HG02588 (cell line): ENCODE measurements at regions not wholly inside any gene's neighbourhood (a gene's known extent, or its start where the extent isn't known, plus 50 kb on each side); places are given as distances from the start of the nearest gene placed in this dataset.

Source experiments
- ATAC-seq: cut with Tn5 transposase; IDR thresholded peaks from one replicate; pipeline ENCODE4 v1.9.1; 2021; ENCODE audit warnings: mild to moderate bottlenecking, moderate library complexity; ENCODE audit not compliant: unreplicated experiment

DNA sequence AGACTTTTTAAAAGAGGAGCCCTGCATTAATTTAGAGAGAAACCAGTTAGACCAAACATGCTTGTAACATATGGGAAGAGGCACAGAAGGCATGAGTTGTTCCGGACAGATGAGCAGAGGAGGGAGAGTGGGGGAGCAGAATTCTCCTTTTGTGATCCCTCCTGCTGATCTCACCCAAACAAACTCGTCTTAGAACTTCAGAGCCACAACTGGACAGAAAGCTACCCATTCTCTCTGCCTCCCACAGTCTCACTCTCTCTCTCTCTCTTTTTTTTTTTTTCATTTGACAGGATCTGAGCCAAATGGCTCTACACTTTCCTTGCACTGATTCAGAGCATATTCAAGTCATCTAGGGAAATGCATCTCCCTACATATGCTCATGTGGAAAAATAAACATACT, 196.0 kb upstream of the PAPPA start:
- ATAC-seq: no peak

DNA sequence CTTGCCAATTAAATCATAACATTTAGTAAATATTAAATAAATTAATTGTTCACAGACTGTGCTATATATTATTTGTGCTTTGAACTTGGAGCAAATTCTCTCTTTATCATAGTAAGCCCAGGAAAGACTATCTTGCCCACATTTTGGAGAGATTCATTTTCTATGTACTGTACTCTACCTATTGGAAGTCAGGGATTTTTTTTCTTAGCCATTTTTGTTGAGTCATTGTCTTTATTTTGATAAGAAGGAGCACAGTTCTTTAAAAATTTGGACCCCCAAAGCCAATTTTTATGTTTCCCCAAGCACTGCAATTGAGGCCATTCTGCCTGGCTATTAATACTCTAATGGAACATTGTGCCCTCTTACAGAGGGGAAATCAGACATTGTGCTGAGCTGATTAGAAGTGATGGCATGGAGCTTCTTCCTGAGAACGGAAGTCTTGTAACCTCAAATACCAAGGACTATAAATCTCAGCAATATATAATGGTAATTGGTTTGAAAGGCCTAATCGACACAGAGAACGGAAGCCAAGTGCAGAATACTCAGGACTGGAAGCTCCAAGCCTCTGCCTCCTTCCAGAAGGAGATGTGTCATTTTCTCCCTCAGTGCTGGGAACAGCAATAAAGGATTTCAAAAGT, 188.8 kb upstream of the PAPPA start:
- no peak for ATAC-seq

DNA sequence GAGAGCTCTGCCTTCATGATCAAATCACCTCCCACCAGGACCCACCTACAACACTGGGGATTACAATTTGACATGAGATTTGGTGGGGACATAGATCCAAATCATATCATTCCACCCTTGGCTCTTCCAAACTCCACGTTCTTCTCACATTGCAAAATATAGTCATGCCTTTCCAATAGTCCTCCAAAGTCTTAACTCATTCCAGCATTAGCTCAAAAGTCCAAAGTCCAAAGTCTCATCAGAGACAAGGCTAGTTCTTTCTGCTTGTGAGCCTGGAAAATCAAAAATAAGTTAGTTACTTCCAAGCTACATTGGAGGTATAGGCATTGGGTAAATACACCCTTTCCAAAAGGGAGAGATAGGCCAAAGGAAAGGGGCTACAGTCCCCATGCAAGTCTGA, 186.9 kb upstream of the PAPPA start:
- ATAC-seq: no peak

DNA sequence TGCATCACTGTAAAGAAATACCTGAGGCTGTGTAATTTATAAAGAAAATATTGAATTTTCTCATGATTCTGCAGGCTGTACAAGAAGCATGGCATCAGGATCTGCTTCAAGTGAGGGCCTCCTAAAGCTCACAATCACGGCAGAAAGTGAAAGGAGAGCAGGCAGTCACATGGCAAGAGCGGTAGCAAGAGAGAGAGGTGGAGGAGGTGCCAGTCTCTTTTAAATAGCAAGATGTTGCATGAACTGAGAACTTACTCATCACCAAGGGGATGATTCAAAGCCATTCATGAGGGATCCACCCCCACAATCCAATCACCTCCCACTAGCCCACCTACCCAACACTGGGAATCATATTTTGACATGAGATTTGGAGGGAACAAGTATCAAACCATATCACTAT, 184.5 kb upstream of the PAPPA start:
- no peak for ATAC-seq

DNA sequence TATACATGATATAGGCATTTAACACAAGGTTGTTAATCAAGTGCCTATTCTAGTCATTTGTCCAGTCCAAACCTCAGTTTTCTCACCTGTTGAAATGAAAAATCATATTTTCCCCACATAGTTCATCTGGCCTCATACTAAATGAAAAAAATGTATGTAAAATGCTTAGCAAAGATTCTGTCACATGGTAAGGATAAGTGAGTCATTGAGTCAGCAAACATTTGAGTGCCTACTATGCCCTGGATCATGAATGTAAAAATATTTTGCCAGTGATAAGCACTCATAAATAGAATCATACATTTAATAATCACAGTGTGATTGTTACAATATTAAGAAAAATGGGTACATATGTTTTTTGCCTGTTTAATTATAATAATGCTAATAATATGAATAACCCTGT, 181.2 kb upstream of the PAPPA start:
- no peak for ATAC-seq

DNA sequence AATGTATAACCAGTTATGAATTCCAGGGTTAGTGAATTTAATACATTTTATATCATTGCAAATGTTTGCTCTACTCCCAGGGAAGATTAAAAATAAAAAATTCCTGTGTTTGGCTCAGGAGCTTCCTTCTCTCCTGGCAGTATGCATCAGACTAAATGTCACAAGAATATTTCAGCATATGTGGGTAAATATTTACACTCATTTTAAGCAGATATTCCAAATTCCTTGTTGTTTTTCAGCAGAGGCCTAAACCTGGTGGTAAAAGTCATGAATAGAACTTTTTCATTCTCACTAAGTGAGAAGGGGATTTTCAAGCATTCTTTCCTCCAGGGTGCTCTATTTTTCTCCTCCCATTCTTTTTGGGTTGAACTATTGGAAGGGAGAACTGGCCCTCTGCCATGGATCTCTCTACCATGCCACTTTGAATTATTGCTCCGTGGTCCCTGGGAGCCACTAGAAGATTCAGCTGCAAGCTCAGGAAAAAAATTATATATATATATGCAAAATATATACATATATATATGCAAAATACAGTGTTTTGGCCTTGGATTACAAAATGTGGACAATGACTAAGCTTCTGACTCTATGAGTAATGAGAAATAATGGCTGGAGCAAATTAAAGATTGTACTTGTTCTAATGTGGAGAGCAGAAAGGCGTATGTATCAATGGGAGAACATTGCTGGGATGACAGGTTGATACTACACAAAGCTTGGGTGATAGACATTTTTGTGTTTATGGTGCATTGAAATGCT, 180.6 kb upstream of the PAPPA start:
- ATAC-seq: no peak

DNA sequence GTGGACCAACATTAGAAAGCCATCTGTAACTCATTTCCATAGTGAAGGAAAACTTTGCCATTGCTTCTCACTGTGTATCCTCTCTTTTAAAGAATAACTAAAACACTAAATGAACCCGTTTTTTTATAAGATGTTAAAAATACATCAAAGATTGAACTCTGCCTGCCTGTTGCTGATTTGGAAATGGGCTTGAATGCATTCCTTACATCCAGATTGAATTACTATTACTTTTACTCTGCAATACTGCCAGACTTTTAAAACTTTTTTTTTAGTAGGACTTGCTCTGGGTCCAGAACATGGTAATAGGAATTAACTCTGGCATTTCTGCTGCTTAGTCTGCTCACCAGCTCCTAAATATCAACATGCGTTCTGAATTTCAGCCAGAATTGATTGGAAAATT, 176.8 kb upstream of the PAPPA start:
- ATAC-seq: no peak

DNA sequence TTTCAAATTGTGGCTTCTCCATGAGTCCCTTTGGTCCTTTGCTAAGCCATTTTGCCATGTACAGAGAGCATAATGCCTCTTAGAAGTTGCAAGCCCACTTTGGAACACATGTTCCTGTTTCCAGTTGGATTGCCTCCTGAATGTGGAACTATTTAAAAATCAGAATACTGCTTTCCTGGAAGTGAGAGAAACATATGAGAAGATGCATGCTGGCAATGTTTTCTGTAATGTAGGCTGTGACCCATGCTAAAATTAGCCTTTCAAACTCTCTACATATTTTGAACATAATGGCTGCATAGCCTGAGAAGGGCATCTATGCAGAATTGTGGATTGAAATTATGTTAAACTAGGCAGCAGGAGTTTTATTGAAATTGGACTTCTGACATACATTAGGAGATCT, 175.5 kb upstream of the PAPPA start:
- ATAC-seq: no peak

DNA sequence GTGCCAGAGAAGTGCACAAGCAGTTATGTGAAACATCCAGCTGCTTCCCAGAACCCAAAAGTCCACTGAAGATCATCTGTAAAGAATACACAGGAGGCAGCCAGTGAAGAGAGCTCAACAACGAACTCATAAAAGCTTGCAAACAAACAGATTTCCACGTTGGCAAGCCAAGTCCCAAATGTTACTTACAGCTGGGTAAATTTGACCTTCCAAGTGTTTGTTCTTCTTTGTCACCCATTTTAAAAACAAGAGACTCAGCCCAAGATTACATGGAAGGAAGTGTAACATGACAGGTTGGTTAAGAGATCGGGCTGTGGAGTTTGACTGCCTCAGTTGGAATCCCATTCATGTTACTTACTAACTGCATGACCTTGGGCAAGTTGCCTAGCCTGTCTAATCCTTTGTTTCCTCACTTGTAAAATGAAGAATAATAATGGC, 174.9 kb upstream of the PAPPA start:
- no peak for ATAC-seq

DNA sequence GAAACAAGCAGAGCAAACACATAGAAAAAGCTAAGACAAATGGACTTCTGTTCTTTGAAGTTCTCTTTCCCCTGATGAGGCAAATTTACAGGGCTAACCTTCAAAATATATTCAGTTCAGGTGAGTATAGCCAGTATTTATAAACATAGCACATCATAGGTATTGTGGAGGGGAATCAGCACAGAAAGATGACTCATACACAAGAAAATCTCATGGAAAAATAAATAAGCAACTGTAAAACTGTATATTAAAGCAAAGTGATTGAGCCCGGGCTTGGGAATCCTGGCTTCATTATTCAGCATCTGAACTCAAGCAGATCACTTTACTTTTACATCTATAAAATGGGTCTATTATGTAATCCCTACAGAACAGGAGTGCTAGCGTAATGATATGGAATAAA, 173.5 kb upstream of the PAPPA start:
- no peak for ATAC-seq

DNA sequence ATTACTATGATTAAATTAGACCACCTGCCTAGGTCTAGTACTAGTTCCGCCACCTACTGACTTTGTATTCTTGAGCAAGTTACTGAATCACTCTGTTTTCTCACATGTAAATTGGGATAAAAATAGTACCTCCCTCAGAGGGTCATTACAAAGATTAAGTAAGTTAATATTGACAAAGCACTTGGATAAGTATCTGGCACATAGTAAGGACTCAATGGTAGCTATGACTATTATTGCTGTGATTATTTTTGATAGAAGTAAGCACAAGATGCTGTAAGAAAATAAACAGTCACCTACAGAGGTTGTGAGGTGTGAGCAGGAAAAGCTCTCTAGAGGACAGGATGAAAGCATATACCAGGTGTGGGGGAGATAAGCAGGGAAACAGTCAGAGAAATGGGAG, 173.1 kb upstream of the PAPPA start:
- no peak for ATAC-seq

DNA sequence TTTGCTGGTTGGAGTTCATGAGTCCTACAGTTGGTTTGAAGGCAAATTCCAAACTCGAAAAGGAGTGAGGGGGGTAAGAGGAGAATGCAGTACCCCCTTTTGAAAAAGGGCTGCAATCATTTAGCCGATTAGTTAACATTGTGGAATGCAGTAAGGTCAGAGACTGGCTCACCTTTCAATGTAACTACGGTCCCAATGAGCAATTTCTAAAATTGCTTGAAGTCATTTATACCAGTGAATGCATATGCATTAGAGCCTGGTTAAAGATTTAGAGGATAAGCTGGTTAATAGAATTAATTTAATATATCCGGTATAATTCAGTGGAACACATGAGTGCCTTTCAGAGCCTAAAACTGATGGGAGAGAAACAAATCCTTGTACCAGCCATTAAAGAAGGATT, 172.6 kb upstream of the PAPPA start:
- no peak for ATAC-seq

DNA sequence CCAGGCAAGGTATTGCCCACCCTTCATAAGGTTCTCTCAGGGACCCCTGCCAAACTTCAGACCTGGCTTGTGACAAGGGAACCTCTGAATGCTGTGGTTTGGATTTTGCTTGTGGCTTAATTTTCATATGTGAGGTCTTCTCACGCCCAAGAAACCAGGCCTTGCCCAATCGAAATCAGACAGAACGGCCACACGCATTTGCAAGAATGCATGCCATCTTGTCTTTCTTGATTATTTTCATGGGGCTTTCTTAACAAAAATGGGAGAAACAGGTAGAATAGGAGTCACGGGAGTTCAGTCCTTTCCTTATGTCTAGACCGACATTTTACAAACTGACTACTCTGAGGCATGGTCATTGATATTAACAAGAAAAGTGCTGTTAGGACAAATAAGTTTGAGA, 170.2 kb upstream of the PAPPA start:
- ATAC-seq: no peak

DNA sequence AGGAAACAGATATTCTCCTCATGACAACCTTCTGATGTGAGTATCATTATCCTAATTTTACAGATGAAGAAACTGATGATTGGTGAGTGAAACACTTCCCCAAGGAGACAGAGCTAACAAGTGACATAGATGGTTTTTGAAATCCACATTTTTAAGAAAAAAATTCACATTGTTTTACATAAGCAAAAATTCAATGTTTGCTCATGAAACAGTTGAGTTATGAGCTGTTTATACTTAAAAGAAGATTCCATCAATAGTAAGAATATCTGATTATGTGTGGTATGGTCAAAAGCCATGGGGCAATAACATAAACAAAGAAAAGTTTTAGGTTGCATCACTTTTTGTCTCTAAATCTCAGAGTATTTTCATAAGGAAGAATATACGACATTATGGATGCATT, 167.9 kb upstream of the PAPPA start:
- no peak for ATAC-seq

DNA sequence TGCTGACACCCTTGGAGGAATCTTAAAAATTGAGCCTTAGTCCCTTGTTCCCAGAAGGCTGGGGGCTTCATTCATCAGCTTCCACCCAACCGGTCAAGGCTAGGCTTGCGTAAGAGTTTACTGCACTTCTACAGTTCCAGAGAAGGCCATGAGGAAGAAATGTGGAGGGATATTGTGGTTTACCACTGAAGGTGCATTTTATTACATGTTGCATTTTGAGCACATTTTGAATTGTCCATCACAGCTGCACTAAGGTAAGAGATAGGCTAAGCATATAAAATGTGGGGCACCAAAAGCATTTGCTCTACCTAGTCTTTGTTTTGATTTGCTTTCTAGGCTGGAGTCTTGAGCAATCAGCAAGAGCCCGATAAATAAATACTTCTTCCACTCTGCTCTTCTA, 167.1 kb upstream of the PAPPA start:
- no peak for ATAC-seq

DNA sequence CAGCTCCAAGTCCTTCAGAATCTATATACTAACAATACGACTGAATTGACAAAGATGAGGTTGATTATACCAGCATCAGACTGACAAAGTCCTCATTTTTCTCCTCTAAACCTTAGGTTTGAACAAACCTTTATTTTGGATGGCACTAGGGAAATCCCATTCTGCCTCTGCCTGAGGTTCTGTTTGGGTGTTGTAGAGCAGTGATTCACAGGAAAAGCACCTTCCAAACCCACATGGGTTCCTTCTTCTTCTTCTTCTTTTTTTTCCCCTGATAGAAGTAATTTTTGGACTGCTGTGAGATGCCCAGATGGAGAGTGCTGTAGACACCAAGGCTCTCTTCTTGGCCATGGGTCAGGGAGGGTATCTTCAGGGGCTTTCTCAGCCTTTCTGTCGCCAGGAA, 164.9 kb upstream of the PAPPA start:
- ATAC-seq: no peak

DNA sequence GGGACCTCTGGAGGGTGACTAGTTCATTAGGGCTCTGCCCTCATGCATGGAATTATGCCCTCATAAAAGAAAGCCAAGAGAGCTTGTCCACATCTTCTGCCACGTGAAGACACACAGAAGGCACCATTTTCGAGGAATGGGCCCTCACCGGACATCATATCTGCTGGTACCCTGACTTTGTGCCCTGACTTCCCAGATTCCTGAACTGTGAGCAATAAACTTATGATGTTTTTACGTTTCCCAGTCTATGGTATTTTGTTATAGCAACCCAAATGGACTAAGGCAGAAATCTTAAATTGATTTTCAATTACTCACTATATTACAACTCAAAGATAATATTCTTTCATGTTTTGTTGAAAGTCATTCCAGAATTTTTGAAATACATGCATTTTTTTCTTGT, 163.8 kb upstream of the PAPPA start:
- no peak for ATAC-seq

DNA sequence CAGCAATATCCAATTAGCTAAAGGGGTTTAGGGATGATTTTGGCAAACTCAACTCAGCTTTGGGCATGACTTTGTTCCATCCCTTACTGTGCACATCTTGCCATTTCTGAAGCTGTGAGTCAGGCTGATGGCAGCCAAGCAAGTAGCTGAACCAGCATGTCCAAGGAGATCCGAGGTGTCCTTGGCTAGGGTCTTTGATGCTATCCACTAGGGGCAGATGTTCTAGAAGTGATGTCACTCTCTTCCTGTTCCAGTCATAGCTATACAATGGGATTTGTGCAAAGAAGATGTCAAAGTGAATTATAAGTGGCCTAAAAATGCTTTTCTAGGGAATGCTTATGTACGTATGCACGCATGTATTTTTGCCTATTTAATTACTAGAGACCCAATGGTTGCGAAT, 160.8 kb upstream of the PAPPA start:
- ATAC-seq: no peak

DNA sequence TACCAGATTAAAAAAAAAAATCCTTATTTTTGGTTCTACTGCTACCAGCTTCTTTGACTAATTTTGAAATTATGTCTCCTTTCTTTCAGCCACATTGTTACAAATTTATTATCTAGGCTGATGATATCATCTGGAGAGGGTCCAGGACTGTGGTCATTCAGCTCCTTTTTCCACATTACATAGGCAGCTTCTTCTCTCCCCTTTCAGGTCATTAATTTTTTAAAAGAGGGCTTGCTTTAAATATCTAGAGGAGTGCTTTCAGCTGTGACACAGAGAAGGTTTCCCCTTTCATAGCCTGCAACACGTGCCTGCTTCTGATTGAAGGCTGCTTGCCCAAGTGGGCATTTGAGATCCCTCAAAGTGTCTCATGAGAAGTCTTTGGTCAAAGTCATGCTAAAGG, 155.7 kb upstream of the PAPPA start:
- no peak for ATAC-seq

DNA sequence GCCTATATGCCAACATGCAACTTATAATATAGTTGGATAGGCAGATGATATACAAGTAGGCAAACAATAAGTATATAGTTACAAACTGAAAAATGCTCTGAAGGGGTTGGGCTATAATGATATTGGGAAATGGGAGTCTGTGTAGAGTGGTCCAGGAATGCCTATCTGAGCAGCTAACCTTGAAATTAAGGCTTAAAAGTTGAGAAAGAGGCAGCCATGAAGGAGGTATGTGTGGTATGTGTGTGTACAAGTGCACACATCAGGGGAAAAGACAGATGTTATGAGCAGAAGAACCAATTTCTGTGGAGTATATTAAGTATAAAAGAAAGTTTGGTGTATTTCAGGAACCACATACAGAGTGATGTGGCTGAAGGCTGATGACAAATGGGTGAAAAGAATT, 154.9 kb upstream of the PAPPA start:
- no peak for ATAC-seq

DNA sequence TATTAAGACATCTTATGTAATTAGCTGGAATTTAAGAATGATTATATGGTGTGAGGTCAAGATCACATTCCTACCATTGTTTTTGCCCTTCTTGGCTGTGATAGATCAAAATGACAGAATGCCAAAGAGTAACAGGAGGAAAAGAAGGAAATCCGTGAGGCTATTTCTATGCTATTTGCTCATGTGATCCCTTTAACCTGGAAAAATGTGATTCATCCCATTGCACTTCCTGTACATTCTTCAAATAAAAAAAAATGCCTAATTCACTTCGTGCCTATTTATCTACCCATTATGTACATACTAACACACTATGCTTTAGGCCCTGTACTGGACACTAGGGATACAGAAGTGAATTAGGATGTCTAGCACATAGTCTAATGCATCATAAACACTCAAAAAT, 154.1 kb upstream of the PAPPA start:
- no peak for ATAC-seq

DNA sequence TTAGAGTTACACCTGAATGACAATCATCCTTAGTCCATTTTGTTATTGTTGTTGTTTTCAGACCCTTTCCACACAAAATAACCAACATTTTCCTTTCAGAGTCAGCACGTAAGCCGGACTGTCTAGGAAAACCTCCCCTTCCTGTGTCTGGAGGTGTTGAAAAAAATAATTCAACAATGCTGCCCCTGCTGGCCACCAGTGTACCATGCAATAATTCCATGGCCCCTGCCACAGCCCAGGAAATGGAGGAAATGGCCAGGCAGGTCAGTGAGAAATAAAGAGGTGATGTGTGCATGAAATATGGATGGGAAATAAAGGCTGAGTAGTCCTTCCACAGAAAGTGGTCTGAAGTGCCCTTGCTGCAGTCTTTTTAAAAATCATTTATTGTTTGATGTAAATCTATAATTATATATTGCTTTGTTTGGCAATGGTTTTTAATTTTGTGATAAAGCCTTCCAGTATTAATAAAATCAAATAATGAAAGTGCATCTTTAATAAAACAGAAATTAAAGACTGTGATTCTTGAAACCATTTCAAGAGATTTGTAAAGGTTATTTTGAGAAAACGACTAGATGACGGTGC, 152.8 kb upstream of the PAPPA start:
- no peak for ATAC-seq

DNA sequence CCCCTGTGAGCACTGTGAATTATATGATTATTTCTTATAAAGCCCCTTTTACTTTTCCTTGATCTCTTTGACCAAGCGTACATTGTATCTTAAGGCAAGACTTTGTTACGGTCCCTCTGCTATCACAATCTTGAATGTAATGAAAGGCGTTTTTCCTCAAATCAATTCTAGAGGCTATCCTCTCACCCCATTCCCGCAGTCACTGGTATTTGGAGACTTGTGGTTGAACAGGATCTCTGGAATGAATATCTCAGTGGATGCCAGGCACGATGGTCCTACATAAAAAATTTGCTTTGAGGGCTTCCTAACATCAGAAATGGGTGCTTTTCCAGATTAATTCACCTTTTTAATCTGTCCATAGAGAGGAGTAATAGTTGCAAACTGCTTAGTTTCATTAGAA, 151.4 kb upstream of the PAPPA start:
- ATAC-seq: no peak
